ENCODE measurements at regions not wholly inside any gene's neighbourhood (a gene's known extent, or its start where the extent isn't known, plus 50 kb on each side); places are given as distances from the start of the nearest gene placed in this dataset.

DNA sequence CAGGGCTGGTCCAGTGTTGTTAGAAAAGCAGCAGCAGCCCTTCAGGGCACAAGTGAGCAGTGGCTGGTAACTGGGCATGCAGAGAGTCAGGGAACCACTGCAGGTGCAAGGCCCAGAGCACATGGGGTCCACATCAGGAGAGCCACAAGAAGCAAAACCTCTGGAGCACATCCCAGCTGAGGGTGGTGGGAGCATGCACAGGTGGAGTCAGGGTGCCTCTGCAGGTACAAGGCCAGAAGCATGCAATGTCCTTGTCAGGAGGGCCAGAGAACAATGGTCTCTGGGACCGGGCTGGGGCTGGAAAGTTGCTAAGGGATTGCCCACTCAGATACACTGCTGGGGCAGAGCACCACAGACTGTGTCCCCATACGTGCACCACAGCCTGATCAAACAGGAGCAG, 226.1 kb upstream of the UBE2E2 start:
- DNase-seq = no peak

DNA sequence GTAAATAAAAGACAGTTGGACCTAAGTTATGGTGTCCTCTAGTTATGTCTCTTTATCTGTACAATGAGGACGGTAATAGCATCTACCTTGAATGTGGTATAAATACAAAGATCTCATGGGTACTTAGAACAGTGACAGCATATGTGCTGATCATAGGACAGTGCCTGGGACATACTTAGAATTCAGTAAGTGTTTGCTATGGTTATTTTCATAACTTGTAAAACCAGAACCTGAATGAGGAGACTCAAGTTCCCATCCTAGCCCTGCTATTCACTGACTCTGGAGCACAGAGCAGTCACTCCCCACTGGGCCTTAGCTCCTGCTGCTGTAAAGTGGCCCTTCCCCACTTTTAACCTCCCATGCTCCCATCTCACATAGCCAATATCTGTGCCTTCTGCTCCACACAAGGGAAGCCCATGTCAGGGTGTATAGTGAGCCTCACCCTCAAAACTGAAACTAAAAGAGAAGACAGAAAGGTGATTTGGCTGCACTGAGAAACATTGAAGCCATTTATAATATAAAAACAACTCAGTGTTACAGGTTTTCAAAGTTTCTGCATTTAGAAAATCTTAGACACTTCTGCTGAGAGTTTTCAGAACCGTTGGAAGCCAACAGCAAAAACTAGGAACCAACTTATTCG, 225.4 kb upstream of the UBE2E2 start:
- DNase-seq = no peak

DNA sequence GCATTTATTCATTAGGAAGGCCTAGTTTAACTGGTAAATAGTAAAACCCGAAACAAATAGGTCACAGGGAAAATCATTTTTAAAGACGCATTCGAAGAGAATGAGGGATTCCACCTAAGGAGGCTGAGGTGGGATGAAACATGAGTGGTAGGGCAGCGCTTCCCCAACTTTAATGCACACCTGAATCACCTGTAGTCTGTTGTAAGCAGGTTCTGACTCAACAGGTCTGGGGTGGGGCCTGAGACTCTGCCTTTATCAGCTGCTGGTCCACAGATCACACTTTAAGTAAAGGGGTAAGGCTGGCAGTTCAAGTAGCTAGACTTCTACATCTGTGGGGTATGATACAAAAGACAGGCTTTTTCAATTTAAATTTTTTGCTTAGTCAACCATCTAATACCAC, 223.5 kb upstream of the UBE2E2 start:
- DNase-seq = no peak

DNA sequence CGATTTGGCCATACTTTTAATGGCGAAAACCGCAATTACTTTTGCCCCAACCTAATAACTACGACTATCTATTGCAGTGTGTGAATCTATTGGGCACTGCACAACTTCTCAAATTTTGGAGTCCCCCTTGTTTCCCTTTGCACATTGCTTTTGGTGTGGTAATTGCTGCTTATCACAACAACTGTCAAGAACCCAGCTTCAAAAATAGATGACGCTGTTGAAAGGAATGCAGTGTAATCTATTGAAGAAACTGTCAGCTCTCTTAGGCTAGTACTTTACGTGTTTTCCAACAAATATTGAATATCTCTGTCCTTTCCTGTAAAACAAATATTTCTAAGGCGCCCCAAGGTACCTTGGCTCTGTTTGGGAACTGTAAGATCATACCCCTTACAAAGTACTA, 222.8 kb upstream of the UBE2E2 start:
- no peak for DNase-seq

DNA sequence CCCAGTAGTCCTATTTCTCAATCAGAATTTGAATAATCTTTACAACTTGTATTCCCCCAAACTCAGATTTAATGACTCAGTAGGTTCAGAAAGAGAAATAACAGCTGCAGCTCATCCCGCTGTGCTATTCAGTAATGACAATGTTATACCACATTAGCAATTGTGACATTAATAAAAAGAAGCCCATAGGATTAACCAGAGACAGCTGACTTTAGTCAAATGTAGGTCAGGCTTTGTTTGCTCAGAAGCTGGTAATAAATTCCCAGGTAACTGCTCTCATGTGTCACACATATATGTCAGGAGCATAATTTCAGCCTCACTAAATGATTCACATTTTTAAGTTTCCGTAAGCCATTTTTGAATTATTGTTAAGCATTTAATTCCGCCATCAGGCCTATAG, 222.0 kb upstream of the UBE2E2 start:
- DNase-seq = no peak

DNA sequence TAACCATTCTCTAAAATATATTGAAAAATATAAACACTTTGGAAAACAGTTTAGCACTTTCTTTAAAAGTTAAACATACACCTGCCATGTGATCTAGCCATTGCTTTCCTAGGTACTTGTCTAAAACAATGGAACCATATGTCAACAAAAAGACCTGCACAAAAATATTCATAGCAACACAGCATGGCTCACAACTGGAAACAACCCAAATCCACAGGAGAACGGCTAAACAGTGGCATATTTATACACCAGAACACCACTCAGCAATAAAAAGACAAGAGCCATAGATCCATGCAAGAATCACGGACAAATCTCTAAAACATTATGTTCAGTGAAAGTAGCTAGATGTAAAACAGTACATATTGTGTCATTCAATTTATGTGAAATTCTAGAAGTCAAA, 221.3 kb upstream of the UBE2E2 start:
- no peak for DNase-seq

DNA sequence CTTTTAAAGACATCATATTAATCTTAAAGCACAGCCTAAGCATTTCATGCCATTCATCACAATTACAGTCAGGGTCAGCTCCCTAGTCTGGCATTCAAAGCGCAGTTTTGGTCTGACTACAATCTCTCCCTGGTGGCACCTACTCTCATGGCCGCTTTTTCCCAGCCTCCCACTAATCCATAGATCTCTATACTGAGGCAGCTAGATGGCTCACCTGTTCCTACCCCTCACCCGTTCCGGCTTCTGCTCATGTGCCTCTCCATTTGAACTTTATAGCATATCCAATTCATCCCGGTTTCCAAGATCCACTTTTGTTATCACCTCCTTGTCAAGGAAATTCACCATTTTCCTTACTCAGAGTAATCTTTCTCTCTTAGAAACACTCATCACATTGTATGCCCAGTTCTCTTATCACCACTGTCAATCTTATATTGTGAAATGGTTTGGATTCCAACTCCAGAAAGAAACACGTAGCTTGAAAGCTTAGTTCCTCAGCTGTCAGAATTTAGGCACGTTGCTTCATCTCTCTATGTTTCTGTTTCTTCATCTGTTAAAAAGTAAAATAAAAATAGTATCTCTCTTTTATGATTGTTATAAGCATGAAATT, 220.0 kb upstream of the UBE2E2 start:
- DNase-seq = no peak

DNA sequence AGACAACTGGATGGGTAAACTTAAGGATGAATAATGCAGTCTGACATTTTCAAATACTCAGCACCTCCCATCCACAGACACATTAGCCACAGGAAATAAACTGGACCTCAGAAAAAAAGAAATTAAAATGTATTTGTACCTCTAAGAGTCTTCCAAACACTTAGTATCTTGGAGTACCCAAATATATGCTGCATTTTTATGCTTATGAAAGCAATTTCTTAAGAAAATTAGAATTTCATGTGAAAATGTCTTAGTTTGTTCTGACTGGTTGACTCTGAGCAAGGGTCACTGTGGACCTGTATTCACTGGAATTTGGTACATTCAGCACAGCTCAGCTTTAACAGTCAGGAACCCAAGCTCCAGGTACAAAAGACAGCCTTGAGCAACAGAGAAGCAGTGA, 216.2 kb upstream of the UBE2E2 start:
- DNase-seq = no peak

DNA sequence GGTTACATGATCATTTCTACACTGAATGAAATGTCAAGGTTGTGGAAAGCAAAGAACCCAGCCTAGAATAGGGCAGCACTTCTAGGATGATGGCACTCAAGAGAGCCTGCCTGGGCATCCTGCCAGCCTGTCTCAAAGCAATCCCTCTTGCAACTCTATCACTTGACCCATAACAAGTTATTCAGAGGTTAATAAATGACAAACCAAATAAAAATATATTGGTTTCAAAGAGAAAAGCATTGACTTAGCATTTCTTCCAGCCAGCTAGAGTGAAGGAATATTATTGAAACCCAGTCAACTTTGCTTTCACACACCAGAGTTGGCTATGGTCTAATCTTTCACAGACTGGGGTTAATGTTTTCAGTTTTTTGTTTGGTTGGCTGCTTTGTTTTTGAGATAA, 214.6 kb upstream of the UBE2E2 start:
- no peak for DNase-seq

DNA sequence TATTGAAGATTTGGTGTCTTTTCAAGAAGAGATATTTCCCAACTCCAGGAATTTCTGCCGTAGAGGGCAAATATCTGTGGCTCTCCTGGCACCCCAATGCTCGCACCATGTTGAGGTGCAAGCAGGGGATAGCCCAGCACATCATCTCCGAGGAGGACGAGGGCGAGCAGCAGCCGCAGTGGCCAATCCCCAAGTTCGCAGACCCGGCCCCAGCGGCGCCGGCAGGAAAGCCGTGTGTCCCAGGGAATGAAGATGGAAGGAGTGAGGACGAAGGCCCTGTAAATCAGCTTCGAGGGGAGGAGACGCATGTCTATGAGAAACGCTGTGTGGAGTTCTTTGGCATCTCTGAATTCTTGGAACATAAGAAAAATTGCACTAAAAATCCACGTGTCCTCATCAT, 213.4 kb upstream of the UBE2E2 start:
- DNase-seq = no peak

DNA sequence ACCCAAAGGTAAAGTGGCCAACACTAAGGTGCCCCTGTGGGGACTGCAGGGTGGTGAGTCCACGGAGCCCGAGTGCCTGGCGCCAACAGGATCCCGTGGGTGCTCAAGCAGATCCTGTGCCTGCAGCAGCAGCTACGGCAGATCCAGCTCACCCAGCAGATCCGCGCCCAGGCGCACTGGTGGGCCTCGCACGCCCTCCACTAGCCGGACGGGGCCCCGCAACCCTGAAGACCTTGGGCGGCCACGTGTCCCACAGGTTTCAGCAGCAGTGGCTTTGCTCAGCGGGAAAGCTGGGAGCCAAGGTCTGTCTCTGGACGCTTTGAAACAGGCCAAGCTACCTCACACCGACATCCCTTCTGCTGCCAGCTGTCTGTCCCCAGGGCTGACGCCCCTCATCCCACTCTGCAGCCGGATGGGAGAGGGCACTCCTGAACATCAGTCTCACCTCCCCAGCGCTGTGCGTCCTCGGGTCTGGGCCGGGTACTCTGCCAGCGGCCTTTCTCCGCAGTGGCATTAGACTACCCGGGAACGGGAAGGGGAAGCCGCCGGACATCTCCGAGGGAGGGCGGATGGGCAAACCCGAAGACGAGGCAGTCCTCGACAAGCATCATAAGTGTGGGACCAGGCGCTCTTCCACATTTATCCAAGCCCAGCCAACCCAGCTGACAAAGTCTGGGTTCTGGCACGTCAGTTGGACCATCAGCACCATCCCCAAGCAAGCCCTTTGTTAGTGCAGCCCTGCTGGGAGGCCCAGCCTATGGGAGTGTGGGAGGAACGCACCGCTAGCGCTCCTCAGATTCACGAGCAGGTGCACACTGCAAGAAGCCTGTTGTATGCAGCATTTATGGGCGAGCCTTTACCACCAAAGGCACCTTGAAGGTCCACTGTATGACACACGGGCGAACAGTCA, 212.6 kb upstream of the UBE2E2 start:
- DNase-seq = no peak

DNA sequence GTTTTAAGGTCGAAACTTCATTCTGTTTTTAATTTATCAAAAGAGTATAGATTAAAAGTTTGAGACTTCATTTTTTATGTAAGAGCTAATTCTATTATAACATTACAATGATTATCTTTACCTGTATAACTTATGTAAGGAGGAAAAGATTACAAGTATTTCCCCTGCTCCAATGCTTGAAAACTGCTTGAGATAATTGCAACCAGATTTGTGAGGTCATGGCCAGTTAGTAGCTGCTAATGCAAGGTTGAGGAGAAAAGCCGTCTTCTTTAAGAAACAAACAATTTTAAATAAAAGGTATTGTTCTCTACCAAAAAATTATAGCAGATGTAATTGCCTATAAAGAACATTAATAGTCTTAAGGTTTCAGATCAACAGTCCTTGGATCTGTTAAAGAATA, 208.3 kb upstream of the UBE2E2 start:
- DNase-seq = no peak

DNA sequence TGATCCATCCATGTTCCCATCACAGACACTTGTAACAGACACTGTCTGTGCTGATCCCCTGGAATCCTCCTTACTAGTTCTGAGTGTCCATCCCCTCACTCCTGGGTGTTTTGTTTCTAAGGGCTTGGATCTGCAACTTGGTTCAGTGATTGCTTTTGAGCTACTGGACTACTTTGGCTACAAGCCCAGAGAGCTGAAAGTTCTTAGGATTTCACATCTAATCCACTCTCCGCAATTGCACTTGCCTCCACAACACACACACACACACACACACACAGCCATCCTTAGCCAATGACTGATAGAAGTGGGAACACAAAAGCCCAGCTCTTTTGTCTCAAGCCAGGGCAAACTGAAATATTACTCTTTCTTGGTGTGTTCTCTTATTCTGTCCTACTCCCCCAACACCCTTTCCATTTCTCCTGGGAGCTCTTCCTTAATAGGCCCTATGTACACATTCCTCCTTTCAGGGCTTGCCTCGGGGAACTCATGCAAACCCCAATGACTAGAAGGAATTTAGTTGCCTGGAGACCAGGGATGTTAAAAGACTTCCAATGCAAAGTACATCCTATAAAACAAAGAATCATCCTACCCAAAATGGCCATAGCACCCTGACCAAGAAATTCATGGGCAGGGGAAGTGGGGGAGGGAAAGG, 206.1 kb upstream of the UBE2E2 start:
- no peak for DNase-seq

DNA sequence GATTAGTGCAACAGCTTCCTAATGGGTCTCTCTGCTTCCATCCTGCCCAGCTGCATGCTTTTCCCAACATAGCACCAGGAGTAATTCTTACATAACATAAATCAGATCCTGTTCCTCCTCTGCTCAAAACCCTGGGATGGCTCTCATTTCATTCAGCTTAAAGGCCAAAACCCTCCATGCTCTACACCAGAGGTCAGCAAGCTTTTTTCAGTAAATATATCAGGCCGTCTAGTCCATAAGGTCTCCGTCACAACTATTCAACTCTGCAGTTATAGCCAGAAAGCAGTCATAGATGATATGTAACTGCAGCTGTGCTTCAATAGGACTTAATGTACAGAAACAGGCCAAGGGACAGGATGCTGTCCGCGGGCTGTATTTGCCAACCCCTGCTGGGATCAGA, 202.8 kb upstream of the UBE2E2 start:
- no peak for DNase-seq

DNA sequence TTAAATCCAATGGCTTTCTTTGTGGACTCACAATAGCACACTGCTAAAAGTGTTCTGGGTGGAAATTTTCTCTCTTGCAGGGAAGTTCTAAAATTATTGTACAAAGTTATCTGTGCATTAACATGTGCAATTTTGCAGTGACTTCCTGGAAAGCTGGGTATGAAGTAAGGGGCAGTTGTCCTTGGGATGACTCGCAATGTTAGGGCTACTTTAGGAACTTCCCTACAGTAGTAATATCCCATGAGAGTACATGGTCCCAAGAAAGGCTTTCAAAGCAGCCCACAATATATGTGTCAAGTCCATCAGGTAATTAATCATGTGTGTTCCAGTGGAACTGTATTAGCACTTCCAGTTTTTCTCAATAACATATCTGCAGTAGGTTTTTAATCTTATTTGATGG, 201.0 kb upstream of the UBE2E2 start:
- DNase-seq = no peak

DNA sequence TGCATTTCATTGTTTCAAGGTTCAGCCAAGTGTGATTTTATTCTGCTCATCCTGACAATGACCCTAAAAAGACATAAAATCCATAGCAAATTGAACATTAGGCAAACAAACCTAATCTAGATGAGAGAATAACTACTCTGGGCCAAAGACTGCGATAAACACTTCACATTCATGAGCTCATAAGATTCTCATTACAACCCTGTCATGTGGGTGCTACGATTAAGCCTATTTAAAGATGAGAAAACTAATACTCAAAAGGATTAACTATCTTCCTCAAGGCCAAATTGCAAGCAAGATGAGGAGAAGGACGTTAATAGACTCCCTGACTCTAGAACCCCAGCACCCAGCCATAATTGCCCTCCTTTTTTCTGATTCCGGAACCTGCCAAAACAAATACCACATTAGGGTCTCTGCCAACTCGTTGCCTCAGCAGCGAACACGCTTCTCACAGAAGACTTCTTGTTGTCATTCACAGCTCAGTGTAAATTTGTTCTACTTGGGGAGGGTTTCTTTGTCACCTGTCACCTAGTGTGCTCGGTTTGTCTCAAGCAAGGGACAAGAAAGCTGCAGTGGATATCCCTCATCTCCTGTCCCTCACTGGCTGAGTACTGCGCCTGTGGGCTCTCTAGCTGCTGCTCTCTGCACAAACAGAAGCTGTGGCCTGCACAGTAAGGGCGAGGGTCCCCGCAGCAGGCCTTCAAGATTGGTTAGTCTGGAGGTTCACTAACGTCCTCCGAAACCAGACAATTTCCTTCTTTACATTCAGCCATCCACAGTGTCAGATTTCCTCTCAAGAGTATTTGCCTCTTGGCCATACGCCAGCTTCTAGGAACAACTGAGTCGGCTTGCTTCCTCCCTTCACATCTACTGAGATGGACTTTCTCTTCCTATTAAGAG, 200.0 kb upstream of the UBE2E2 start:
- no peak for DNase-seq

DNA sequence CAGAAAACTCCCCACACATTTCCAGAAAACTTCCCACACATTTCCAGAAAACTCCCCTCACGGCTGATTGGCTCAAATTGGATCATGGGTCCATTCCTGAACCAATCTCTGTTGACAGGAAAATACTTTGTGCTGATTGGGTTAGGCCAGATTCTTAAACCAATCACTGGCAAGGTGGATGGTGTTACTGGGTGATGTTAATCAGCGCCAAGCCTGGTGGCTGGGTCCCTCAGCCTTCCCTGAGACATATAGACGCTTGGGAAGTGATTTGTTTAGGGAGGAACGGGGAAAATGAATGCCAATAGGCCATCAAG, 199.4 kb upstream of the UBE2E2 start:
- no peak for DNase-seq

DNA sequence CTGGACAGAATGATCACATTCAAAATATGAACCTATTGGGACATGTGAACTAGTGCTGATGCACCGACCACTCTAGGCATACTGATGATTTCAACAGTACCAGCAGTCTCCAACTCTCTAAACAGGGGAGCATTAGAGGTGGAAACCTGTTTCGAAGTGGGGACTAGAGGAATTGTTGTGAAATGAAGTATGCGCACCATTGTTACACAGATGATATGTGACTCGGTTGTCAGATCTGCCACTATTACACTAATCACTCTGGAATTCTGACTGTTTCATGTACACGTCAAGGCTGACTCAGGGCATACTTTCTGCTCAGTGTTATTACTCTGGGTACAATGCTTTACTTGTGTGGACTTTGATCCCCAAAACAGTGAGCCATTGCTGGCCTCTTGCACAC, 198.2 kb upstream of the UBE2E2 start:
- no peak for DNase-seq

DNA sequence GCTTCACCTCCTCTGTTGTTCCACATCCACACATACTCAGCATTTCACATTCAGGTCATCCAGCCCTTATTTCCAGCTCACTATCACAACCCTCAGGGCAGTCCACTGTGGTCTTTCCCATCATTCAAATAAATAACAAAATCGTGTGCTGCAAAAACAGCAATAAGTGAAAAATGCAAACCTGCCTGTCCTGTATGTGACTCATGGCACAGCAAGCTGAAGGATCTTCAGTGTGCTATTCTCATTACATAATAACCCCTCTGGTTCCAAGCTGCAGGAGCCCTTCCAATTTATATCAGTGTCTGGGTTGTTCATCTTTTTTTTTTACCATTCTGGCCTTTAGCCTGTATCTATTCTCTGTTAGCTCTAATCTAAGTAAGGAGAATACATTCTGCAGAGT, 185.3 kb upstream of the UBE2E2 start:
- DNase-seq = no peak

DNA sequence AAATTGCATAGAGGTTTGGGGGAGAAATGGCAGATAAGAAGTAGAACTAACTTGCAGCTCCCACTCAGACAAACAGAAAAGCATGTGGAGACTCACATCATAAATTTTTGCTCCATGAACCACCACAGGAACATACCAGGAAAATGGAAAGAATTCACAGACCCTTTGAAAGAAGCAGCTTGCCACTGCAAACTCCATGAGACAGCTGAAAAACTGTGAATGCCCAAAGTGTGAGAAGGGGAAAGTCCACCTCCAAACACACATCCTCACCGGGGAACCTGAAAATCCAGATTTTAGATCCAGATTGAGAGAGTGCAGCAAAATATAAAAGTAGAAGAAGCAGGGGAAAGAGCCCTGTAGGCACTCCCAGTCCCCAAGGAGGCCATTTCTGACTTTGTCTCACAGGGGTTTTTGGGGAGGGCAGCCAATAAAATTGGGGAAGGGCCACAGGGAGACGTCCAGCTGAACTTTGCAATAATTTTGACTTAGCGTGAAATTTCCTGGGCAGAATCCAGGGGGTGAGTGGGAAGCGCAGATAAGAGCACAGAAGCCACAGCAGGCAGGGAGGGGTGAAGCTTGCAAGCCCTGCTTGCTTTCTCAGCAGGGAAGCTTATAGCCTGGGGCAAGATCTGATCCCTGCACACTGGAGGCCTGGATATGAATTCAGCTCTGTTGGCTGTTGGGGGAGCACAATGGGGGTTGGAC, 183.4 kb upstream of the UBE2E2 start:
- DNase-seq = no peak

DNA sequence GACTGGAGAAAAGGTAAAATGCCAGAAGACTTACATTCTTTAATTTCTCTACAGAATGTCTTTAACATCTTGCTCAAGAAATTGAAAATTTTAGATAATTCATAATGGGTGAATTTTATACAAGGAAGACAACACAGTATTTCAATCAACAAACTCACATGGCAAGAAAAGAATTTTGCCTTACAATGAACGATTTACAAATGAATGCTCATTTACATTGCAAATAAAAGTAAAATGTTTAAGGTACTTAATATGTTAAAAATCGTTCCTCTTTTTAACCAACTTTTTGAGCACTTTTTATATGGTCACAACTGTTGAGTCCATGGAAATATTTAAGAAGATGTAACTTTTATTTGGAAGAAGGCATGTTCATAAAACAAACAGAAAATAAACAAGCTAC, 174.8 kb upstream of the UBE2E2 start:
- DNase-seq = no peak

DNA sequence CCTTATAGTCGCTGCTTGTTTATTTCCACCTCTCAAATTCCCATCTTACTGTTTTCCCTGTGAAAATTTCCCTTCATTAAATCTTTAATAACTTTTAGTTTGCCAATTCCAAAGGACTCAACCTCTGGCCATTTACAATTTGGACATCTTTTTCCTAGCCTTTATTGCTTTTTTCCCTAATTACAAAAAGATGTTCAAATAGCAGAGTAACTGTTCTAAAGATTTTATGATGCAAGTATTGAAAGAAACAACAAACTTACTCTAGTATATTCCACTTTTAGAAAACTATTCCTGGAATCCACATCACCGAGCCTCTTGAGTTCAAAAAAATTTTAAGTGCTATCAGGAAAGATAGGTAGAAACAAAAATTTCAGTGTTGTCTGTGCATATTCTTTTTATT, 174.1 kb upstream of the UBE2E2 start:
- DNase-seq = no peak
